ENCODE measurements at regions not wholly inside any gene's neighbourhood (a gene's known extent, or its start where the extent isn't known, plus 50 kb on each side); places are given as distances from the start of the nearest gene placed in this dataset.

- TF ChIP-seq POLR2A (IDR thresholded peaks at IDR 0.05; ENCODE audit: low read length) (no peak), GATA1 (IDR thresholded peaks at IDR 0.05; ENCODE audit: low read depth, low read length) (no peak)
Observed at GRCh38 chr17:27236717-27237315, 57.1 kb upstream of the WSB1 start.
